ENCODE measurements at regions not wholly inside any gene's neighbourhood (a gene's known extent, or its start where the extent isn't known, plus 50 kb on each side); places are given as distances from the start of the nearest gene placed in this dataset.

GRCh38 chr6:86456821-86457220 lies 480.5 kb upstream of the HTR1E start:
- DNase-seq (ENCODE audit: low read depth in 1 of 2, low spot score in 1 of 2) = no peak
- no peak overlapping the region for H3K4me3 ChIP-seq (replicated peaks; ENCODE audit: insufficient read depth, low read length)
- TF ChIP-seq GABPA (IDR thresholded peaks at IDR 0.05; ENCODE audit: low read depth) (no peak), CTCF (IDR thresholded peaks at IDR 0.05; ENCODE audit: insufficient read depth, low read length) (no peak), REST (IDR thresholded peaks at IDR 0.05; ENCODE audit: insufficient replicate concordance, low read depth) (no peak), SPI1 (IDR thresholded peaks at IDR 0.05; ENCODE audit: borderline replicate concordance, low read depth) (no peak), POLR2AphosphoS5 (IDR thresholded peaks at IDR 0.05; ENCODE audit: low read depth) (no peak)

GRCh38 chr6:86453232-86453631 lies 484.1 kb upstream of the HTR1E start:
- H3K4me3 ChIP-seq (replicated peaks; ENCODE audit: insufficient read depth, low read length) = no peak overlapping the region
- no peaks in the 10 kb centered on the region for H3K27me3 ChIP-seq (ENCODE audit: insufficient read depth, poor library complexity, severe bottlenecking)
- no peak for DNase-seq (ENCODE audit: low read depth in 1 of 2, low spot score in 1 of 2)
- no peak overlapping the region for H3K27ac ChIP-seq (replicated peaks)
- TF ChIP-seq REST (IDR thresholded peaks at IDR 0.05; ENCODE audit: insufficient replicate concordance, low read depth) = no peak
- TF ChIP-seq GABPA (IDR thresholded peaks at IDR 0.05; ENCODE audit: low read depth) = no peak
- no peak for TF ChIP-seq SPI1 (IDR thresholded peaks at IDR 0.05; ENCODE audit: borderline replicate concordance, low read depth)
- no peak for TF ChIP-seq CTCF (IDR thresholded peaks at IDR 0.05; ENCODE audit: insufficient read depth, low read length)
- no peak for TF ChIP-seq POLR2AphosphoS5 (IDR thresholded peaks at IDR 0.05; ENCODE audit: low read depth)

More at GRCh38 chr6:86456821-86457220, 480.5 kb upstream of the HTR1E start:
- Histone ChIP-seq H3K27me3 (ENCODE audit: insufficient read depth, poor library complexity, severe bottlenecking) (no peaks in the 10 kb centered on the region), H3K27ac (replicated peaks) (no peak overlapping the region)

- no peak for DNase-seq (ENCODE audit: low read depth in 1 of 2, low spot score in 1 of 2)
- Histone ChIP-seq H3K27ac (replicated peaks) (no peak overlapping the region), H3K27me3 (ENCODE audit: insufficient read depth, poor library complexity, severe bottlenecking) (no peaks in the 10 kb centered on the region), H3K4me3 (replicated peaks; ENCODE audit: insufficient read depth, low read length) (no peak overlapping the region)
- no peak for TF ChIP-seq POLR2AphosphoS5 (IDR thresholded peaks at IDR 0.05; ENCODE audit: low read depth)
- no peak for TF ChIP-seq CTCF (IDR thresholded peaks at IDR 0.05; ENCODE audit: insufficient read depth, low read length)
- no peak for TF ChIP-seq GABPA (IDR thresholded peaks at IDR 0.05; ENCODE audit: low read depth)
- no peak for TF ChIP-seq REST (IDR thresholded peaks at IDR 0.05; ENCODE audit: insufficient replicate concordance, low read depth)
These were observed 488.9 kb upstream of the HTR1E start for GRCh38 chr6:86448398-86448797.
